ENCODE measurements at regions not wholly inside any gene's neighbourhood (a gene's known extent, or its start where the extent isn't known, plus 50 kb on each side); places are given as distances from the start of the nearest gene placed in this dataset.
"Not testable (repeated sequence)": the region's sequence is repeated elsewhere in the genome, so short reads cannot be mapped to it uniquely, and the experiment has no call there.

GRCh38 chrX:34404386-34405070 lies 252.6 kb downstream of the TMEM47 start:
- no peak for DNase-seq (ENCODE audit: low read depth in 3 of 3)

GRCh38 chrX:34401411-34401810 lies 255.7 kb downstream of the TMEM47 start:
- no peak for DNase-seq (ENCODE audit: low read depth in 3 of 3)

- DNase-seq (ENCODE audit: low read depth in 3 of 3) = no peak
Measured at GRCh38 chrX:34382416-34382815, 250.3 kb upstream of the FAM47A start.

- no peak for DNase-seq (ENCODE audit: low read depth in 3 of 3)
Measured at GRCh38 chrX:34381241-34381640, 249.1 kb upstream of the FAM47A start.

GRCh38 chrX:34379891-34380290 lies 247.8 kb upstream of the FAM47A start:
- DNase-seq (ENCODE audit: low read depth in 3 of 3) = no peak

- no peak for DNase-seq (ENCODE audit: low read depth in 3 of 3)
Measured at GRCh38 chrX:34377645-34378044, 245.5 kb upstream of the FAM47A start.

- no peak for DNase-seq (ENCODE audit: low read depth in 3 of 3)
Measured at GRCh38 chrX:34371754-34372153, 239.6 kb upstream of the FAM47A start.

GRCh38 chrX:34365471-34365870 lies 233.4 kb upstream of the FAM47A start:
- no peak for DNase-seq (ENCODE audit: low read depth in 3 of 3)

- DNase-seq (ENCODE audit: low read depth in 3 of 3) = no peak
Measured at GRCh38 chrX:34350561-34351335, 218.6 kb upstream of the FAM47A start.

- DNase-seq (ENCODE audit: low read depth in 3 of 3) = no peak
Measured at GRCh38 chrX:34343001-34343400, 210.9 kb upstream of the FAM47A start.

GRCh38 chrX:34341814-34342213 lies 209.7 kb upstream of the FAM47A start:
- no peak for DNase-seq (ENCODE audit: low read depth in 3 of 3)

GRCh38 chrX:34341258-34341657 lies 209.1 kb upstream of the FAM47A start:
- DNase-seq (ENCODE audit: low read depth in 3 of 3) = no peak

GRCh38 chrX:34338046-34338445 lies 205.9 kb upstream of the FAM47A start:
- DNase-seq (ENCODE audit: low read depth in 3 of 3) = no peak

- DNase-seq (ENCODE audit: low read depth in 3 of 3) = not testable (repeated sequence)
Measured at GRCh38 chrX:34335376-34335775, 203.3 kb upstream of the FAM47A start.

GRCh38 chrX:34332334-34332733 lies 200.2 kb upstream of the FAM47A start:
- DNase-seq (ENCODE audit: low read depth in 3 of 3) = no peak

- no peak for DNase-seq (ENCODE audit: low read depth in 3 of 3)
Measured at GRCh38 chrX:34325460-34325859, 193.3 kb upstream of the FAM47A start.

GRCh38 chrX:34320424-34320823 lies 188.3 kb upstream of the FAM47A start:
- DNase-seq (ENCODE audit: low read depth in 3 of 3) = not testable (repeated sequence)

GRCh38 chrX:34300871-34301270 lies 168.8 kb upstream of the FAM47A start:
- peak in 1 of 3 donors; percentile 4 for DNase-seq (ENCODE audit: low read depth in 3 of 3)

GRCh38 chrX:34299451-34299967 lies 167.4 kb upstream of the FAM47A start:
- no peak for DNase-seq (ENCODE audit: low read depth in 3 of 3)

- DNase-seq (ENCODE audit: low read depth in 3 of 3) = no peak
Measured at GRCh38 chrX:34294665-34295064, 162.6 kb upstream of the FAM47A start.

- DNase-seq (ENCODE audit: low read depth in 3 of 3) = no peak
Measured at GRCh38 chrX:34288782-34289181, 156.7 kb upstream of the FAM47A start.

- DNase-seq (ENCODE audit: low read depth in 3 of 3) = no peak
Measured at GRCh38 chrX:34279866-34280560, 147.9 kb upstream of the FAM47A start.
